Fibroblast of the aortic adventitia (primary cell): ENCODE measurements at regions not wholly inside any gene's neighbourhood (a gene's known extent, or its start where the extent isn't known, plus 50 kb on each side); places are given as distances from the start of the nearest gene placed in this dataset.

Experiments
- DNase-seq: peaks from one replicate; pipeline ENCODE4 v3.0.0-alpha.2; 2010; ENCODE audit warnings: low read depth
- H3K4me3 ChIP-seq: 2 replicates; pipeline ENCODE4 v1.5.1; 2011; ENCODE audit warnings: low read depth, mild to moderate bottlenecking, control low read depth, low read length, moderate library complexity
- CTCF ChIP-seq: IDR thresholded peaks from 2 replicates; pipeline ENCODE4 v1.5.1; 2011; ENCODE audit warnings: mild to moderate bottlenecking, low read length, control low read depth, inconsistent platforms; ENCODE audit not compliant: insufficient read depth

DNA sequence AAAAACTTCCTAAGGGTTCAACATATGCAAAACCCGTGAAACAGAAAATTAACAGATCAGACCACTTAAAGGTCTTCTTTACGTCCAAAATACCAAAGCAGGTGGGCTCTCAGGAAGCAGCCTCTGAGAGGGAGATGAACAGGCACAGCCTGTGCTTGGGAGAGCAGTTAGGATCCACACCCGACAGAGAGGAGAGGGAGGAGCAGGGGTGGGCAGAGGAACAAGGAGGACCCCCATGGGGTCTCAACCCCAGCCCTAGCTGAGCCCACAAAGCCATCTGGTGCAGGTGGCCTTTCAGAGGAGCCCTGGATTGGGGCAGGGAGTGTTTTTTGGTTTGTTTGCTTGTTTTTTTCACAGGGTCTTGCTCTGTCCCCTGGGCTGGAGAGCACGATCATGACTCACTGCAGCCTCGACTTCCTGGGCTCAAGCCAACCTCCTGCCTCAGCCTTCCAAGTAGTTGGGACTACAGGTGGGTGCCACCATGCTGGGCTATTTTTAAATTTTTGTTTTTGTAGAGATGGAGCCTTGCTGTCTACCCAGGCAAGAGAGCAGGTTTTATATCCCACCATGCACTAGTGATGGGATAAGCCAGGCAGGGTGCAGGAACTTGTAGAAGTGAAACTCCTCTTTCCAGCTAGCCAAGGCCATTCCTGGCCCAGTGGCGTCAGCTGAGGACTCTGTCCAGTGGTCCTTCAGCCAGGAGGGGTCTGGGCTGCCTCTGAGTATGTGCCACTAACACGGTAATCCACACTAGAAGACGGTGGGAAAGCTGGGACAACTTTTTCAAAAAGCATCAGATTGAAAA lies 154.1 kb upstream of the HDAC4 start:
- no peak for TF ChIP-seq CTCF
- DNase-seq: no peak
- H3K4me3 ChIP-seq: no peak overlapping the region

- no peak overlapping the region for H3K4me3 ChIP-seq
- no peak for TF ChIP-seq CTCF
- DNase-seq: no peak
Measured at GRCh38 chr2:239553376-239554000, 152.7 kb upstream of the HDAC4 start.

DNA sequence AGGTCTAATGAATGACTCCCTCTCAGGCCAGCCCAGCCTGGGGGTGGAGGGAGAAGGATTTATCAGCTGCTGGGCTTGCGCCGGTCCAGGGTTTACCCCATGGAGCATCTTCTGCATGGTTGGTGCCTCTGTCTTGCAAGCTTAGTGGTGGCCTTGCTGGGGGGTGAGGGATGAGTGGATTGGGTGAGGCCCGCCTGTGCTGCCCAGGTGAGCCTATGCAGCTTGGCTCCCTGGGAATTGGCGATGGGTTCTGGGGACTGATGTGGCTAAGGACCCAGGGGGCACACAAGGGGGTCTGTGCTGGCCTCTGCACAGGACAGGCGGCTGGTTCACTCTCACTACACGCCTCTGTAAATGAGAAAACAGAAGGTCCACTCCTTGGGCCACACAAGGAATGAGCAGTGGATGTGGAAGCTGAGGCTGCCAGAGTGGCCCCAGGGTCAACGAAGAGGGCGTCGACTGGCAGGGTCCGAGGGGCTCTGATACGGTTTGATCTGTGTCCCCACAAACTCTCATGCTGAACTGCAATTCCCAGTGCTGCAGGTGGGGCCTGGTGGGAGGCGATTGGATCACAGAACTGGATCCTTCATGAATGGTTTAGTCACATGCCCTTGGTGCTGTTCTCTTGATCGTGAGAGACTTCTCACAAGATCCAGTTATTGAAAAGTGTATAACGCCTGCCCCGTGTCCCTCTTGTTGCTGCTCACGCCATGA lies 151.6 kb upstream of the HDAC4 start:
- no peak for TF ChIP-seq CTCF
- no peak for DNase-seq
- H3K4me3 ChIP-seq: no peak overlapping the region

- TF ChIP-seq CTCF: no peak
- no peak overlapping the region for H3K4me3 ChIP-seq
- no peak for DNase-seq
Measured at GRCh38 chr2:239551206-239551605, 150.4 kb upstream of the HDAC4 start.

- TF ChIP-seq CTCF: no peak
- no peak overlapping the region for H3K4me3 ChIP-seq
- DNase-seq: no peak
Measured at GRCh38 chr2:239550357-239550756, 149.5 kb upstream of the HDAC4 start.

DNA sequence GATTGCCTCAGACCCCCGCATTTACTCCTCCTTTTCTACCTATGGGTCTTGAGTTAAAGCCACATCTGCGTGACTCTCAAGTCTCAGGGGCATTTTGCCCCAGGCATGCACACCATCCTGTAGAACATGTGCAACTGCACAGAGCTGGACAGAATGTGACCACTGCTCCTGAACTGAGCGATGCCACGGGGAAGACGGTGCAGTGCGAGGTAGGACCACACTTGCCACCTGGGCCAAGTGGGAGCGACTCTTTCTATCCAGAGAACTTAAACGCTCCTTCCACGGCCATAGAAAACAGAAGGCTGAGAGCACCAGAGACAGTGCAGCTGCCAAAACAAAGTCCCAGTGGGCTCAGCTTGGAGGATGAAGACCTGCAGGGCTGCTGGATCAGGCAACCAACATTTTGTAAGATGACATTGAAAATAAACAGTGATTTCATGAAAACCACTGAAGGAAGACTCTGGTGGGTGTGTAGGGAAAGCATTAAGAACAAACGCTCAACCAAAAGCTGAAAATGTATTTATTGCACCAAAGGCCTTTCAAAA lies 149.0 kb upstream of the HDAC4 start:
- no peak for DNase-seq
- H3K4me3 ChIP-seq: no peak overlapping the region
- no peak for TF ChIP-seq CTCF
